Type B pancreatic cell (in vitro differentiated cells): ENCODE measurements at regions not wholly inside any gene's neighbourhood (a gene's known extent, or its start where the extent isn't known, plus 50 kb on each side); places are given as distances from the start of the nearest gene placed in this dataset.
"Not testable (repeated sequence)": the region's sequence is repeated elsewhere in the genome, so short reads cannot be mapped to it uniquely, and the experiment has no call there.

Experiments
- DNase-seq: peaks from one replicate; pipeline ENCODE4 v3.0.0; 2021; ENCODE audit warnings: mixed read lengths; ENCODE audit not compliant: unreplicated experiment; ENCODE audit errors: extremely low spot score
- H3K27ac Mint-ChIP-seq: 2 replicates; pipeline ENCODE4 v1.8.0; 2021; ENCODE audit warnings: mild to moderate bottlenecking, mixed read lengths
- H3K27me3 Mint-ChIP-seq: 2 replicates; pipeline ENCODE4 v1.8.0; 2021; ENCODE audit warnings: mixed read lengths
- H3K36me3 Mint-ChIP-seq: 2 replicates; pipeline ENCODE4 v1.8.0; 2021; ENCODE audit warnings: mixed read lengths
- H3K4me1 Mint-ChIP-seq: one replicate; pipeline ENCODE4 v1.8.0; 2021; ENCODE audit warnings: mixed read lengths; ENCODE audit not compliant: unreplicated experiment
- H3K4me3 Mint-ChIP-seq: 2 replicates; pipeline ENCODE4 v1.8.0; 2021; ENCODE audit warnings: mild to moderate bottlenecking, mixed read lengths
- H3K9me3 Mint-ChIP-seq: 2 replicates; pipeline ENCODE4 v1.8.0; 2021; ENCODE audit warnings: mixed read lengths
- CTCF ChIP-seq: fragments of 200-600 bp; sonication (generic); conservative IDR thresholded peaks from 2 replicates; pipeline ENCODE4 v1.5.0; 2021; ENCODE audit warnings: antibody characterized with exemption, mild to moderate bottlenecking

GRCh38 chr5:9726931-9727330, 96.8 kb upstream of the TAS2R1 start:
- H3K9me3 Mint-ChIP-seq, result peaks cover 5% of the 10 kb centered on the region
- no peaks in the 10 kb centered on the region for H3K27me3 Mint-ChIP-seq
- no peak for DNase-seq
- TF ChIP-seq CTCF, result no peak
- H3K27ac Mint-ChIP-seq, result no peak overlapping the region
- no peaks in the 10 kb centered on the region for H3K4me1 Mint-ChIP-seq
- H3K4me3 Mint-ChIP-seq, result no peak overlapping the region
- no peaks in the 10 kb centered on the region for H3K36me3 Mint-ChIP-seq

- H3K27ac Mint-ChIP-seq, H3K4me1 Mint-ChIP-seq, DNase-seq, H3K36me3 Mint-ChIP-seq, H3K9me3 Mint-ChIP-seq, H3K4me3 Mint-ChIP-seq, H3K27me3 Mint-ChIP-seq: not testable (repeated sequence)
Measured at GRCh38 chr5:9725265-9725664, 95.1 kb upstream of the TAS2R1 start.

GRCh38 chr5:9724707-9725106, 94.6 kb upstream of the TAS2R1 start:
- Mint-ChIP-seq H3K36me3 (no peaks in the 10 kb centered on the region), H3K4me3 (no peak overlapping the region), H3K27ac (no peak overlapping the region), H3K27me3 (peaks cover 3% of the 10 kb centered on the region), H3K9me3 (peaks cover 5% of the 10 kb centered on the region), H3K4me1 (peaks cover 4% of the 10 kb centered on the region)
- DNase-seq, result no peak
- no peak for TF ChIP-seq CTCF

- Mint-ChIP-seq H3K4me3 (no peak overlapping the region), H3K9me3 (no peaks in the 10 kb centered on the region), H3K27ac (no peak overlapping the region), H3K36me3 (no peaks in the 10 kb centered on the region), H3K4me1 (peaks cover 4% of the 10 kb centered on the region), H3K27me3 (peaks cover 3% of the 10 kb centered on the region)
- no peak for DNase-seq
- TF ChIP-seq CTCF, result no peak
Measured at GRCh38 chr5:9722601-9723180, 92.5 kb upstream of the TAS2R1 start.

GRCh38 chr5:9721161-9721560, 91.0 kb upstream of the TAS2R1 start:
- H3K9me3 Mint-ChIP-seq, result peaks cover 8% of the 10 kb centered on the region
- no peak overlapping the region for H3K27ac Mint-ChIP-seq
- peaks cover 3% of the 10 kb centered on the region for H3K27me3 Mint-ChIP-seq
- peaks cover 15% of the 10 kb centered on the region for H3K4me1 Mint-ChIP-seq
- no peaks in the 10 kb centered on the region for H3K36me3 Mint-ChIP-seq
- TF ChIP-seq CTCF, result no peak
- no peak for DNase-seq
- no peak overlapping the region for H3K4me3 Mint-ChIP-seq

- Mint-ChIP-seq H3K27ac (no peak overlapping the region), H3K9me3 (peaks cover 8% of the 10 kb centered on the region), H3K4me1 (peaks cover 21% of the 10 kb centered on the region), H3K27me3 (peaks cover 3% of the 10 kb centered on the region), H3K4me3 (no peak overlapping the region), H3K36me3 (no peaks in the 10 kb centered on the region)
- DNase-seq, result no peak
- no peak for TF ChIP-seq CTCF
Measured at GRCh38 chr5:9720361-9720760, 90.2 kb upstream of the TAS2R1 start.
